ENCODE measurements at regions not wholly inside any gene's neighbourhood (a gene's known extent, or its start where the extent isn't known, plus 50 kb on each side); places are given as distances from the start of the nearest gene placed in this dataset.
"Not testable (repeated sequence)": the region's sequence is repeated elsewhere in the genome, so short reads cannot be mapped to it uniquely, and the experiment has no call there.

GRCh38 chr16:88306411-88306810 lies 76.3 kb upstream of the ZNF469 start:
- no peak for TF ChIP-seq CTCF (IDR thresholded peaks at IDR 0.05; ENCODE audit: insufficient read depth, missing control alignments)
- DNase-seq (ENCODE audit: insufficient read length, low spot score), result no peak
- no peak for FAIRE-seq

GRCh38 chr16:88306860-88307545 lies 75.8 kb upstream of the ZNF469 start:
- no peak for FAIRE-seq
- no peak for DNase-seq (ENCODE audit: insufficient read length, low spot score)
- no peak for TF ChIP-seq CTCF (IDR thresholded peaks at IDR 0.05; ENCODE audit: insufficient read depth, missing control alignments)

- FAIRE-seq (no peak), DNase-seq (ENCODE audit: insufficient read length, low spot score) (no peak)
- TF ChIP-seq CTCF (IDR thresholded peaks at IDR 0.05; ENCODE audit: insufficient read depth, missing control alignments), result no peak
Observed at GRCh38 chr16:88308441-88309173, 74.2 kb upstream of the ZNF469 start.

GRCh38 chr16:88309174-88309907 lies 73.4 kb upstream of the ZNF469 start:
- no peak for DNase-seq (ENCODE audit: insufficient read length, low spot score)
- no peak for TF ChIP-seq CTCF (IDR thresholded peaks at IDR 0.05; ENCODE audit: insufficient read depth, missing control alignments)
- FAIRE-seq, result no peak

- TF ChIP-seq CTCF (IDR thresholded peaks at IDR 0.05; ENCODE audit: insufficient read depth, missing control alignments), result peak; percentile 22
- no peak for FAIRE-seq
- DNase-seq (ENCODE audit: insufficient read length, low spot score), result no peak
Observed at GRCh38 chr16:88309908-88310265, 72.9 kb upstream of the ZNF469 start.

GRCh38 chr16:88310796-88311605 lies 71.8 kb upstream of the ZNF469 start:
- FAIRE-seq (no peak), DNase-seq (ENCODE audit: insufficient read length, low spot score) (no peak)
- TF ChIP-seq CTCF (IDR thresholded peaks at IDR 0.05; ENCODE audit: insufficient read depth, missing control alignments), result no peak

- FAIRE-seq; DNase-seq (ENCODE audit: insufficient read length, low spot score): not testable (repeated sequence)
Observed at GRCh38 chr16:88311860-88312259, 70.9 kb upstream of the ZNF469 start.

Measured in D721Med (cell line).